ENCODE measurements at regions not wholly inside any gene's neighbourhood (a gene's known extent, or its start where the extent isn't known, plus 50 kb on each side); places are given as distances from the start of the nearest gene placed in this dataset.

- H3K27me3 ChIP-seq (ENCODE audit: control insufficient read depth in 1 of 2, insufficient read depth in 2 of 2, low read length in 2 of 2) = no peaks in the 10 kb centered on the region
- H3K9me3 ChIP-seq (ENCODE audit: low read length) = no peaks in the 10 kb centered on the region
- H3K36me3 ChIP-seq (ENCODE audit: insufficient read depth, low read length) = no peaks in the 10 kb centered on the region
- H3K4me1 ChIP-seq (ENCODE audit: insufficient read depth, low read length) = no peaks in the 10 kb centered on the region
- no peak overlapping the region for H3K27ac ChIP-seq (ENCODE audit: low read depth, low read length)
- no peak overlapping the region for H3K9ac ChIP-seq (ENCODE audit: low read length)
- no peak overlapping the region for H3K4me3 ChIP-seq (ENCODE audit: low read depth in 1 of 2, low read length in 2 of 2)
Observed at GRCh38 chr12:3951380-3952135, 78.4 kb upstream of the PARP11 start.

DNA sequence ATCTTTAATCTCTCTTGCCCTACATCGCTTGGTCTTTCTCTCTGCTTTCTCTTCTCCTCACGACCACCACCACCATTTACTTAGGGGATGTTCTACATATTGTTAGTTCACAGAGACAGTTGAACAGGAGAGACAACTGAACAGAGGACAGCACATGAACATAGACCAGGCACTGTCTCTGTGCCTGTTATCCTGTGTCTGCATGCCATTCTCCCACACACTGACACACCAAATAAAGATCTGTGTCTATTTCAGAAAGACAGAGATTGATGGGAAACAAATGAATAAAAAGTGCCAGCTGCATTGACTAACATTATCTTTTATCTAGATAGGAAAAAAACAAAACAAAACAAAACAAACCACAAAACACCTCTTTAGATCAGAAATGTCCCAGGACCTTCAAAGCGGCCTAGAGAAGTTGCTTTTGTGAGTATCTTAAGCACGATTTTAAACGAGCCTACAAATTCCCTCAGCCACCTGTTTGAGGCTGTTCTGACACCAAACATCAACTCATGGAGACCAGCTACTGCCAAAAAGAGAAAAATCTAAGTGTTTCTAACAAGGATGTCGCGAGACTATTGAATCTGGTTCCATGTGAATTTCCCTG is 77.6 kb upstream of the PARP11 start:
- no peak overlapping the region for H3K4me3 ChIP-seq (ENCODE audit: low read depth in 1 of 2, low read length in 2 of 2)
- H3K36me3 ChIP-seq (ENCODE audit: insufficient read depth, low read length) = no peaks in the 10 kb centered on the region
- H3K9ac ChIP-seq (ENCODE audit: low read length) = no peak overlapping the region
- H3K27me3 ChIP-seq (ENCODE audit: control insufficient read depth in 1 of 2, insufficient read depth in 2 of 2, low read length in 2 of 2) = no peaks in the 10 kb centered on the region
- H3K4me1 ChIP-seq (ENCODE audit: insufficient read depth, low read length) = no peaks in the 10 kb centered on the region
- no peak overlapping the region for H3K27ac ChIP-seq (ENCODE audit: low read depth, low read length)
- H3K9me3 ChIP-seq (ENCODE audit: low read length) = no peaks in the 10 kb centered on the region

DNA sequence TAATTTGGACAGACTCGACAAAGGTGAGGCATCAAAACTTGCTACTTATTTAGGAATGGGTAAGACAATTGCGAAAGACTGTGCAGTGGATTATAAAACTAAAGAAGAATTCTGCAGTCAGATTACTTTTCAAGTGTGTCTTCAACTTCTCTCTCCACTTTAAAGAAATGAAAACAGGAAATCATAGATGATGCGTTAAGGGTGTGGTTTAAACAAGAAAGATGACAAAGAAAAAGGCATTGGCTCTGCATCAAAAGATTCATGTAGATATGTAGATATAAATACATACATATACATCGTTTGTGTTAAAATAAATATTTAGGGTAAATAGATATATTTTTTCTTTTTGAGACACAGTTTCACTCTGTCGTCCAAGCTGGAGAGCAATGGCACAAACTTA is 74.6 kb upstream of the PARP11 start:
- no peaks in the 10 kb centered on the region for H3K9me3 ChIP-seq (ENCODE audit: low read length)
- no peaks in the 10 kb centered on the region for H3K27me3 ChIP-seq (ENCODE audit: control insufficient read depth in 1 of 2, insufficient read depth in 2 of 2, low read length in 2 of 2)
- no peak overlapping the region for H3K9ac ChIP-seq (ENCODE audit: low read length)
- H3K4me1 ChIP-seq (ENCODE audit: insufficient read depth, low read length) = no peaks in the 10 kb centered on the region
- no peaks in the 10 kb centered on the region for H3K36me3 ChIP-seq (ENCODE audit: insufficient read depth, low read length)
- no peak overlapping the region for H3K27ac ChIP-seq (ENCODE audit: low read depth, low read length)
- H3K4me3 ChIP-seq (ENCODE audit: low read depth in 1 of 2, low read length in 2 of 2) = no peak overlapping the region

DNA sequence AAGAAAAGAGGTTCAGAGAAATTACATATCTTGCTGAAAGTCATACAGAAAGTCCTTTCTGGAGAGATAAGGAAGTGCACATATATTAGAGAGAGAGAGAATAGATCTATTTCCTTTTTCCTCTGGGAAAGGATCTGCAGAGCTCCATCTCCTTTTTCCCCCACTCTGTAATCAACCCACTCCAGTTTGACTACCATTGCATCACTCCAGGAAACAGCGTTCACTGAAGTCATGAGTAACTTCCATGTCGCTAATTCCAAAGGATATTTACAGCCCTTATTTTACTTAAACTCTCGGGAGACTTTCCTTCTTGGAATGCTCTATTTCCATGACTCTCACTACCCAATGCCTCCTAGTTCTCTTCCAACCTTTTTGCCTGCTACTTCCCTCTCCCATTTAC is 72.5 kb upstream of the PARP11 start:
- H3K27me3 ChIP-seq (ENCODE audit: control insufficient read depth in 1 of 2, insufficient read depth in 2 of 2, low read length in 2 of 2) = no peaks in the 10 kb centered on the region
- H3K27ac ChIP-seq (ENCODE audit: low read depth, low read length) = no peak overlapping the region
- no peak overlapping the region for H3K9ac ChIP-seq (ENCODE audit: low read length)
- no peaks in the 10 kb centered on the region for H3K4me1 ChIP-seq (ENCODE audit: insufficient read depth, low read length)
- no peak overlapping the region for H3K4me3 ChIP-seq (ENCODE audit: low read depth in 1 of 2, low read length in 2 of 2)
- no peaks in the 10 kb centered on the region for H3K9me3 ChIP-seq (ENCODE audit: low read length)
- H3K36me3 ChIP-seq (ENCODE audit: insufficient read depth, low read length) = no peaks in the 10 kb centered on the region

DNA sequence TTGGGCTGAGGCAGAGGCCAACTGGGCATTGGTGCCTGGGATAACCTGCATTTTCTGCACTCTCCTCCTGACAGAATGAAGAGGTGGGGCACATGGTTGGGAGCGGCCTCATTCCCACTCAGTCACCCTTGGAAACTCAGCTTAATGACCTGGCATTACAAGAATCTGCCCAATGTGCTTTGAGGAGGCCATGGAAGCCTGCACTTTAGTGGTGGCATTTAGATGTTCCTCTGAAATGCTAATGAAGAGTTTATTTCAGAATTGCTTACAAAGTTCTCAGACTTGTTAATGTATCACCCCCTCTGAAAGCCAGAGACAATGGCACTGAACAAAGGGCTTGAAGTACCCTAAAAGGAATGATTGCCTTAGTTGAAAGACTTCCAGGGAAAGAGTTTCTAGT is 71.4 kb upstream of the PARP11 start:
- H3K27ac ChIP-seq (ENCODE audit: low read depth, low read length) = no peak overlapping the region
- H3K27me3 ChIP-seq (ENCODE audit: control insufficient read depth in 1 of 2, insufficient read depth in 2 of 2, low read length in 2 of 2) = no peaks in the 10 kb centered on the region
- no peak overlapping the region for H3K9ac ChIP-seq (ENCODE audit: low read length)
- no peaks in the 10 kb centered on the region for H3K36me3 ChIP-seq (ENCODE audit: insufficient read depth, low read length)
- no peaks in the 10 kb centered on the region for H3K4me1 ChIP-seq (ENCODE audit: insufficient read depth, low read length)
- H3K4me3 ChIP-seq (ENCODE audit: low read depth in 1 of 2, low read length in 2 of 2) = no peak overlapping the region
- no peaks in the 10 kb centered on the region for H3K9me3 ChIP-seq (ENCODE audit: low read length)

GRCh38 chr12:3938042-3938544 is 64.9 kb upstream of the PARP11 start:
- no peak overlapping the region for H3K4me3 ChIP-seq (ENCODE audit: low read depth in 1 of 2, low read length in 2 of 2)
- H3K36me3 ChIP-seq (ENCODE audit: insufficient read depth, low read length) = no peaks in the 10 kb centered on the region
- no peaks in the 10 kb centered on the region for H3K27me3 ChIP-seq (ENCODE audit: control insufficient read depth in 1 of 2, insufficient read depth in 2 of 2, low read length in 2 of 2)
- no peak overlapping the region for H3K27ac ChIP-seq (ENCODE audit: low read depth, low read length)
- no peaks in the 10 kb centered on the region for H3K4me1 ChIP-seq (ENCODE audit: insufficient read depth, low read length)
- no peak overlapping the region for H3K9ac ChIP-seq (ENCODE audit: low read length)
- H3K9me3 ChIP-seq (ENCODE audit: low read length) = no peaks in the 10 kb centered on the region

- no peak overlapping the region for H3K9ac ChIP-seq (ENCODE audit: low read length)
- no peak overlapping the region for H3K27ac ChIP-seq (ENCODE audit: low read depth, low read length)
- H3K9me3 ChIP-seq (ENCODE audit: low read length) = no peaks in the 10 kb centered on the region
- H3K27me3 ChIP-seq (ENCODE audit: control insufficient read depth in 1 of 2, insufficient read depth in 2 of 2, low read length in 2 of 2) = peaks cover 0 to 11% of the 10 kb centered on the region in 2 donors
- H3K36me3 ChIP-seq (ENCODE audit: insufficient read depth, low read length) = no peaks in the 10 kb centered on the region
- no peaks in the 10 kb centered on the region for H3K4me1 ChIP-seq (ENCODE audit: insufficient read depth, low read length)
- no peak overlapping the region for H3K4me3 ChIP-seq (ENCODE audit: low read depth in 1 of 2, low read length in 2 of 2)
Observed at GRCh38 chr12:3935078-3935477, 61.9 kb upstream of the PARP11 start.

DNA sequence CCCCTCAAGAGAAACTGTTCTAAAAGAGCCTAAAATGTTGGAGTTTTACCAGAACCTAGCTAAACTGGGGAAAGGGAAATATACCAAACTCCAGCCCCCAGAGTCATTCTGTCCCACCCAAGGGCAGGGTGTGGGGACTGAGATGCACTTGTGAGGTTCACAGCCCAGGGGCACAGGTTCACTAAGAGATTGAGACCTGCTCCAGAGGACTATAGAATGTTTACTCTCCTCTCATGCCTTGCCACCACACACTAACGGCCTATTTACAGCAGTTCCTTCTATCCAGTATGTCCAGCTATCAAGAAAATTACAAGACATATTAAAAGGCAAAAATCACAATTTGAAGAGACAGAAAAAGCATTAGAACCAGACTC is 60.6 kb upstream of the PARP11 start:
- Histone ChIP-seq H3K27ac (ENCODE audit: low read depth, low read length) (no peak overlapping the region), H3K4me1 (ENCODE audit: insufficient read depth, low read length) (no peaks in the 10 kb centered on the region), H3K9me3 (ENCODE audit: low read length) (no peaks in the 10 kb centered on the region), H3K9ac (ENCODE audit: low read length) (no peak overlapping the region), H3K27me3 (ENCODE audit: control insufficient read depth in 1 of 2, insufficient read depth in 2 of 2, low read length in 2 of 2) (peaks cover 0 to 11% of the 10 kb centered on the region in 2 donors), H3K4me3 (ENCODE audit: low read depth in 1 of 2, low read length in 2 of 2) (no peak overlapping the region), H3K36me3 (ENCODE audit: insufficient read depth, low read length) (no peaks in the 10 kb centered on the region)

DNA sequence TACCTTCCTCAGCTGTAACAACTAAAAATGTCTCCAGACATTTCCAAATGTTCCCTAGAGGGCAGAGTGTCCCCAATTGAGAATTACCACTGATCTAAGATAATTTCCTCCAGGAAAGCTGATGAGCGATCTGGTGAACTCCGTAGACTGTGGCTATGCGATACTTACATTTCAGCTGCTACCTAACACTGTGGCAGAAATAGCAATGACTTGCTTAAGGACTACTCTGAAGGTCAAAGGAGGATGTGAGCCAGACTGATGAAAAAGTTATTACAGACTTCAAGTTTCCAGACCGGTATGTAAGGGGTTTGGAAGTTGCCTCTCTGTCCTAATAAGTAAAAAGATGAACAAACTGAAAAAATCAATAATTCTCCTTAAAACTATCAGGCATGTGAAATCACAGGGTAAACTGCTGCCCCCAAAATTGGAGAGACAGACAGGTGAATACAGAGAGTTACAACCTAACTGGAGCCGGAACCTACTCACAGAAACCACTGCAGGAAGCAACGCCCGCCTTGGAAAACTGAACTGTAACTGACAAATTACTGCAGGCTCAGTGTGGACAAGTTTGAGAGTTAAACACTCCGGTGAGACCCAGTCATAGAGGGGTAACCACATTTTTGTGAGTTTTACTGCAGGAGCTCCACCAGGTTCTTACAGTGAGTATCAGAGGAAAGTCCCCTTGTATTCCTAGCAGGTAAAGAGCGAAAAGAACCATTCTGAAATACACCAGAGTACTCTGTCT is 60.0 kb upstream of the PARP11 start:
- no peak overlapping the region for H3K4me3 ChIP-seq (ENCODE audit: low read depth in 1 of 2, low read length in 2 of 2)
- H3K27ac ChIP-seq (ENCODE audit: low read depth, low read length) = no peak overlapping the region
- H3K36me3 ChIP-seq (ENCODE audit: insufficient read depth, low read length) = no peaks in the 10 kb centered on the region
- no peaks in the 10 kb centered on the region for H3K4me1 ChIP-seq (ENCODE audit: insufficient read depth, low read length)
- H3K27me3 ChIP-seq (ENCODE audit: control insufficient read depth in 1 of 2, insufficient read depth in 2 of 2, low read length in 2 of 2) = peaks cover 0 to 11% of the 10 kb centered on the region in 2 donors
- no peaks in the 10 kb centered on the region for H3K9me3 ChIP-seq (ENCODE audit: low read length)
- H3K9ac ChIP-seq (ENCODE audit: low read length) = no peak overlapping the region

DNA sequence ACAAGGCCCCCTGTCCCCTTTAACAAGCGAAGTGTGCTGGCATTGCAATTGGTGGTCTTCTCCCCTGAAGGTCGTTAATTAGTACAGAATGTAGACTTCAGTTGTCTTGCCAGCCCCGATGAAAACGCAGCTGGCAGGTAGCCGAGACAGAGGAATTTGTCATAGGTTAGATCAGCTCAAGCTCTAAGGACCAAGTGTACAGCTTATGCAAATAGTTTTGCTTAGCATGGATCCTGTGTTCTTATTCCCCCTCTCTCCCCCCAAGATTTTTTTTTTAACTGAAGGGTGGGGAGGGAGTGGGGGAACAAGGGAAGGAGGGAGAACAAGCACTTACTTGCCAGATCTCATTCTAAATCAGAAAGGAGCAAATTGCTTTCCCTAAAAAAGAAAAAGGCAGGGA is 58.6 kb upstream of the PARP11 start:
- H3K9ac ChIP-seq (ENCODE audit: low read length) = no peak overlapping the region
- H3K27me3 ChIP-seq (ENCODE audit: control insufficient read depth in 1 of 2, insufficient read depth in 2 of 2, low read length in 2 of 2) = peaks cover 0 to 11% of the 10 kb centered on the region in 2 donors
- H3K4me3 ChIP-seq (ENCODE audit: low read depth in 1 of 2, low read length in 2 of 2) = no peak overlapping the region
- no peaks in the 10 kb centered on the region for H3K4me1 ChIP-seq (ENCODE audit: insufficient read depth, low read length)
- no peak overlapping the region for H3K27ac ChIP-seq (ENCODE audit: low read depth, low read length)
- H3K36me3 ChIP-seq (ENCODE audit: insufficient read depth, low read length) = no peaks in the 10 kb centered on the region
- H3K9me3 ChIP-seq (ENCODE audit: low read length) = no peaks in the 10 kb centered on the region

GRCh38 chr12:3931206-3931605 is 58.0 kb upstream of the PARP11 start:
- Histone ChIP-seq H3K27ac (ENCODE audit: low read depth, low read length) (no peak overlapping the region), H3K27me3 (ENCODE audit: control insufficient read depth in 1 of 2, insufficient read depth in 2 of 2, low read length in 2 of 2) (peaks cover 0 to 11% of the 10 kb centered on the region in 2 donors), H3K9ac (ENCODE audit: low read length) (no peak overlapping the region), H3K36me3 (ENCODE audit: insufficient read depth, low read length) (no peaks in the 10 kb centered on the region), H3K4me3 (ENCODE audit: low read depth in 1 of 2, low read length in 2 of 2) (no peak overlapping the region), H3K4me1 (ENCODE audit: insufficient read depth, low read length) (no peaks in the 10 kb centered on the region), H3K9me3 (ENCODE audit: low read length) (no peaks in the 10 kb centered on the region)
